HepG2 (cell line): ENCODE measurements at regions not wholly inside any gene's neighbourhood (a gene's known extent, or its start where the extent isn't known, plus 50 kb on each side); places are given as distances from the start of the nearest gene placed in this dataset.

Experiments used
- ATAC-seq: fragments of 200-7000 bp; cut with Tn5 transposase; 3 replicates; pipeline ENCODE4 v1.9.1; 2020; ENCODE audit warnings: mild to moderate bottlenecking, moderate library complexity
- BruUV-seq: library from RNA; stranded (reverse); fragments of 400-500 nt; replicated peaks from 2 replicates; lab custom pipeline; 2021; lab: Mats Ljungman, UMichigan
- CTCF ChIA-PET: fragments of 300-600 bp; formaldehyde crosslinking; extraction: SDS; loops from one replicate; lab custom pipeline; 2021; ENCODE audit warnings: low total read pairs, inconsistent platforms, low intra/inter-chr PET ratio; lab: Yijun Ruan, JAX
- POLR2A ChIA-PET: fragments of 350-600 bp; sonication (Branson Sonifier 250); formaldehyde crosslinking; loops from one replicate; lab custom pipeline; 2020; ENCODE audit warnings: antibody characterized with exemption, inconsistent platforms; lab: Yijun Ruan, JAX
- DNase-seq: peaks from one replicate; pipeline ENCODE4 v3.0.0-alpha.2; 2015; ENCODE audit warnings: low spot score
- FAIRE-seq: peaks from 3 replicates; lab custom pipeline; 2011; peaks lifted over from hg19 to GRCh38; lab: Jason Lieb, UNC
- H2AFZ ChIP-seq: one replicate; pipeline ENCODE4 v1.6.1; 2011; ENCODE audit warnings: low read length, inconsistent platforms
- H3K27ac ChIP-seq: fragments of 300-600 bp; 3 replicates; pipeline ENCODE4 v1.8.0; 2011; ENCODE audit warnings: mixed run types, mild to moderate bottlenecking, mixed read lengths, low read length, inconsistent platforms; ENCODE audit not compliant: insufficient read depth; ENCODE audit errors: extremely low read length
- H3K27me3 ChIP-seq, 2 experiments: fragments of 200-600 bp in 1 of 2; 2 replicates in 1 of 2; 3 replicates in 1 of 2; pipeline versions ENCODE4 v1.6.0 to v1.8.0; 2011; ENCODE audit warnings: low read length in 2 of 2, mild to moderate bottlenecking in 2 of 2, moderate library complexity in 2 of 2, inconsistent platforms in 1 of 2; ENCODE audit not compliant: insufficient read depth in 2 of 2, control insufficient read depth in 1 of 2
- H3K36me3 ChIP-seq, 2 experiments: fragments of 200-600 bp in 1 of 2; replicated peaks in 1 of 2; 2 replicates in 1 of 2; 3 replicates in 1 of 2; pipeline versions ENCODE4 v1.5.1 to v1.8.0; 2011; ENCODE audit warnings: low read length in 2 of 2, inconsistent platforms in 1 of 2; ENCODE audit not compliant: insufficient read depth in 2 of 2, control insufficient read depth in 1 of 2
- H3K4me1 ChIP-seq: 2 replicates; pipeline ENCODE4 v1.5.1; 2012; ENCODE audit warnings: low read length, inconsistent platforms; ENCODE audit not compliant: insufficient read depth
- H3K4me2 ChIP-seq: 2 replicates; pipeline ENCODE4 v1.6.0; 2011; ENCODE audit warnings: low read depth, low read length, inconsistent platforms
- H3K4me3 ChIP-seq, 3 experiments: fragments of 200-600 bp in 1 of 3; sonication (generic), shearing (Covaris generic) in 1 of 3; replicated peaks in 1 of 3; 2 replicates each; pipeline ENCODE4 v1.5.1; 2011 to 2016; ENCODE audit warnings: low read length in 3 of 3, inconsistent platforms in 2 of 3, low read depth in 2 of 3, mild to moderate bottlenecking in 2 of 3, control low read depth in 1 of 3, mixed read lengths in 1 of 3; ENCODE audit not compliant: insufficient read depth in 1 of 3
- H3K79me2 ChIP-seq: one replicate; pipeline ENCODE4 v1.6.1; 2011; ENCODE audit warnings: low read length, inconsistent platforms; ENCODE audit not compliant: insufficient read depth
- H3K9ac ChIP-seq: 2 replicates; pipeline ENCODE4 v1.6.0; 2011; ENCODE audit warnings: mild to moderate bottlenecking, low read depth, low read length, inconsistent platforms; ENCODE audit not compliant: insufficient read depth
- H3K9me3 ChIP-seq: 2 replicates; pipeline ENCODE4 v1.5.1; 2012; ENCODE audit warnings: mild to moderate bottlenecking, low read length
- H4K20me1 ChIP-seq: 2 replicates; pipeline ENCODE4 v1.6.0; 2011; ENCODE audit warnings: inconsistent platforms, mild to moderate bottlenecking, low read length, moderate library complexity; ENCODE audit not compliant: insufficient read depth
- ETV6 ChIP-seq: sonication (generic); formaldehyde crosslinking; conservative IDR thresholded peaks from 2 replicates; pipeline ENCODE4 v1.4.0; 2020; ENCODE audit warnings: missing genetic modification reagents
- GATAD2A ChIP-seq: IDR thresholded peaks from 2 replicates; pipeline ENCODE4 v1.6.1; 2016
- POLR2AphosphoS2 ChIP-seq: IDR thresholded peaks from 2 replicates; pipeline ENCODE4 v1.6.1; 2011; ENCODE audit warnings: low read depth, low read length, improper control_type of control experiment
- RELA ChIP-seq: sonication (generic); formaldehyde crosslinking; IDR thresholded peaks from 2 replicates; pipeline ENCODE4 v1.4.0; 2020; ENCODE audit warnings: missing genetic modification reagents
- SP5 ChIP-seq: IDR thresholded peaks from 2 replicates; pipeline ENCODE4 v1.6.1; 2016; ENCODE audit warnings: low read depth, borderline replicate concordance
- THAP9 ChIP-seq: sonication (generic); formaldehyde crosslinking; IDR thresholded peaks from 2 replicates; pipeline ENCODE4; 2020; ENCODE audit warnings: missing genetic modification reagents, mild to moderate bottlenecking, borderline replicate concordance
- ZNF530 ChIP-seq: sonication (generic); formaldehyde crosslinking; IDR thresholded peaks from 2 replicates; pipeline ENCODE4 v1.5.0; 2020; ENCODE audit warnings: low read depth, mild to moderate bottlenecking, missing genetic modification reagents
- ZSCAN9 ChIP-seq: IDR thresholded peaks from 2 replicates; pipeline ENCODE4 v1.6.1; 2016; ENCODE audit warnings: borderline replicate concordance
- WGBS: methylation state at CpG from one replicate; pipeline ENCODE4 v1.1.6; 2017; ENCODE audit warnings: low lambda C conversion rate; 5-methylcytosine and 5-hydroxymethylcytosine counted together
- in situ Hi-C: cut with HindIII; loops from 2 replicates; pipeline ENCODE4 v1.10.0; 2017; ENCODE audit warnings: low pct_unique_long_range_greater_than_20kb; ENCODE audit not compliant: extremely low pct_ligation_motif_present
- intact Hi-C: fragments of 100-400 bp; cut with micrococcal nuclease; formaldehyde crosslinking; loops from one replicate; pipeline ENCODE4 v1.10.0; 2022; ENCODE audit not compliant: unreplicated experiment
- TF ChIP-seq, protein P1 (sequence below): sonication (generic); formaldehyde crosslinking; IDR thresholded peaks from 2 replicates; pipeline ENCODE4 v1.4.0; 2020; ENCODE audit warnings: missing genetic modification reagents, borderline replicate concordance

DNA sequence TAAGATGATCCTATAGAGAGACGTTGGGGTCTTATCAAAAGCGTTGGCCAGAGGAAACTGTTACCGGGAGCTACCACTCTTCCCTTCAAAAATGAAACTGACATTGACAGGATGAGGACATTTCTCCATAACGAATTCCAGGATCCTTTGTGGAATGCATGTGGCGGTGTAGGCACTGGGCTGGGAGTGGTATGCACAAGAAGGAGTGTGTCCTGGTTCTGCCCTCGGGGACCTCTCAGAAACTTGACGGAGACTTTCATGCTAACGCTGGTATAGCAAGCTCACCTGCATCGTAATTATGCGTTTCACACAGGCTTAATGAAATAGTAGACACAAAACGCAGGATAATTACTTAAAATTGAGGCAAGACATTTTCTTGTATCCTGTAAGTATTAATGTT is 441.1 kb downstream of the FGF9 start:
- TF ChIP-seq POLR2AphosphoS2 (no peak), SP5 (CRISPR knock-in tag) (no peak), ZSCAN9 (CRISPR knock-in tag) (no peak), GATAD2A (no peak), ZNF530 (CRISPR knock-in tag) (no peak), RELA (CRISPR knock-in tag) (no peak), THAP9 (CRISPR knock-in tag) (no peak), ETV6 (no peak)
- TF ChIP-seq, protein P1, sequence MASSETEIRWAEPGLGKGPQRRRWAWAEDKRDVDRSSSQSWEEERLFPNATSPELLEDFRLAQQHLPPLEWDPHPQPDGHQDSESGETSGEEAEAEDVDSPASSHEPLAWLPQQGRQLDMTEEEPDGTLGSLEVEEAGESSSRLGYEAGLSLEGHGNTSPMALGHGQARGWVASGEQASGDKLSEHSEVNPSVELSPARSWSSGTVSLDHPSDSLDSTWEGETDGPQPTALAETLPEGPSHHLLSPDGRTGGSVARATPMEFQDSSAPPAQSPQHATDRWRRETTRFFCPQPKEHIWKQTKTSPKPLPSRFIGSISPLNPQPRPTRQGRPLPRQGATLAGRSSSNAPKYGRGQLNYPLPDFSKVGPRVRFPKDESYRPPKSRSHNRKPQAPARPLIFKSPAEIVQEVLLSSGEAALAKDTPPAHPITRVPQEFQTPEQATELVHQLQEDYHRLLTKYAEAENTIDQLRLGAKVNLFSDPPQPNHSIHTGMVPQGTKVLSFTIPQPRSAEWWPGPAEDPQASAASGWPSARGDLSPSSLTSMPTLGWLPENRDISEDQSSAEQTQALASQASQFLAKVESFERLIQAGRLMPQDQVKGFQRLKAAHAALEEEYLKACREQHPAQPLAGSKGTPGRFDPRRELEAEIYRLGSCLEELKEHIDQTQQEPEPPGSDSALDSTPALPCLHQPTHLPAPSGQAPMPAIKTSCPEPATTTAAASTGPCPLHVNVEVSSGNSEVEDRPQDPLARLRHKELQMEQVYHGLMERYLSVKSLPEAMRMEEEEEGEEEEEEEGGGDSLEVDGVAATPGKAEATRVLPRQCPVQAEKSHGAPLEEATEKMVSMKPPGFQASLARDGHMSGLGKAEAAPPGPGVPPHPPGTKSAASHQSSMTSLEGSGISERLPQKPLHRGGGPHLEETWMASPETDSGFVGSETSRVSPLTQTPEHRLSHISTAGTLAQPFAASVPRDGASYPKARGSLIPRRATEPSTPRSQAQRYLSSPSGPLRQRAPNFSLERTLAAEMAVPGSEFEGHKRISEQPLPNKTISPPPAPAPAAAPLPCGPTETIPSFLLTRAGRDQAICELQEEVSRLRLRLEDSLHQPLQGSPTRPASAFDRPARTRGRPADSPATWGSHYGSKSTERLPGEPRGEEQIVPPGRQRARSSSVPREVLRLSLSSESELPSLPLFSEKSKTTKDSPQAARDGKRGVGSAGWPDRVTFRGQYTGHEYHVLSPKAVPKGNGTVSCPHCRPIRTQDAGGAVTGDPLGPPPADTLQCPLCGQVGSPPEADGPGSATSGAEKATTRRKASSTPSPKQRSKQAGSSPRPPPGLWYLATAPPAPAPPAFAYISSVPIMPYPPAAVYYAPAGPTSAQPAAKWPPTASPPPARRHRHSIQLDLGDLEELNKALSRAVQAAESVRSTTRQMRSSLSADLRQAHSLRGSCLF (CRISPR knock-in tag), result no peak
- ChIA-PET POLR2A (no interaction called here), CTCF (no interaction called here)
- FAIRE-seq (no peak), ATAC-seq (no peak), DNase-seq (no peak)
- H3K27ac ChIP-seq, result no peak overlapping the region
- peaks cover 10% of the 10 kb centered on the region for H3K4me1 ChIP-seq
- no TSS peak for BruUV-seq
- intact Hi-C loops, result no loop called here
- no peaks in the 10 kb centered on the region for H4K20me1 ChIP-seq
- no peaks in the 10 kb centered on the region for H3K36me3 ChIP-seq
- H3K9ac ChIP-seq, result no peak overlapping the region
- H2AFZ ChIP-seq, result no peak overlapping the region
- H3K27me3 ChIP-seq, result no peaks in the 10 kb centered on the region
- no peak overlapping the region for H3K4me2 ChIP-seq
- no peaks in the 10 kb centered on the region for H3K9me3 ChIP-seq
- H3K79me2 ChIP-seq, result no peaks in the 10 kb centered on the region
- WGBS, result 41% methylated on average over 11 of the region's 11 CpGs
- in situ Hi-C loops, result no loop called here
- H3K4me3 ChIP-seq, result no peak overlapping the region
